DOHH2 (cell line): ENCODE measurements at regions not wholly inside any gene's neighbourhood (a gene's known extent, or its start where the extent isn't known, plus 50 kb on each side); places are given as distances from the start of the nearest gene placed in this dataset.

ENCODE experiments used
- H3F3A ChIP-seq: fragments of 200-600 bp; sonication (generic), shearing (Covaris generic); 2 replicates; pipeline ENCODE4 v1.6.0; 2016; ENCODE audit warnings: antibody characterized with exemption, mild to moderate bottlenecking; ENCODE audit not compliant: control insufficient read depth, insufficient read depth
- H3K27ac ChIP-seq: fragments of 200-600 bp; sonication (generic); 2 replicates; pipeline ENCODE4 v1.5.1; 2014; ENCODE audit warnings: low read depth, mild to moderate bottlenecking, low read length, moderate library complexity
- H3K27me3 ChIP-seq: fragments of 200-600 bp; sonication (generic); 2 replicates; pipeline ENCODE4 v1.6.1; 2014; ENCODE audit warnings: mild to moderate bottlenecking, low read length, mixed read lengths; ENCODE audit not compliant: control insufficient read depth
- H3K36me3 ChIP-seq: fragments of 200-600 bp; sonication (generic); 2 replicates; pipeline ENCODE4 v1.6.1; 2014; ENCODE audit warnings: mild to moderate bottlenecking, low read length, moderate library complexity, mixed read lengths; ENCODE audit not compliant: control insufficient read depth
- H3K4me1 ChIP-seq: fragments of 200-600 bp; sonication (generic); 2 replicates; pipeline ENCODE4 v1.6.1; 2014; ENCODE audit warnings: mild to moderate bottlenecking, low read length, mixed read lengths; ENCODE audit not compliant: control insufficient read depth
- H3K4me2 ChIP-seq: fragments of 200-600 bp; sonication (generic); 2 replicates; pipeline ENCODE4 v1.6.0; 2014; ENCODE audit warnings: mild to moderate bottlenecking, low read length, moderate library complexity
- H3K4me3 ChIP-seq: fragments of 200-600 bp; sonication (generic); 2 replicates; pipeline ENCODE4 v1.5.1; 2014; ENCODE audit warnings: mild to moderate bottlenecking, low read length, mixed read lengths
- H3K79me2 ChIP-seq: fragments of 200-600 bp; sonication (generic); 2 replicates; pipeline ENCODE4 v1.6.1; 2014; ENCODE audit warnings: mild to moderate bottlenecking, low read length, mixed read lengths; ENCODE audit not compliant: control insufficient read depth
- H3K9me2 ChIP-seq: fragments of 200-600 bp; sonication (generic); replicated peaks from 2 replicates; pipeline ENCODE4 v1.6.1; 2014; ENCODE audit warnings: mild to moderate bottlenecking, low read length, mixed read lengths; ENCODE audit not compliant: control insufficient read depth
- H3K9me3 ChIP-seq: fragments of 200-600 bp; sonication (generic); 2 replicates; pipeline ENCODE4 v1.6.1; 2014; ENCODE audit warnings: antibody characterized with exemption, low read length, mixed read lengths; ENCODE audit not compliant: control insufficient read depth, insufficient read depth
- H4K20me1 ChIP-seq: fragments of 200-600 bp; sonication (generic); 2 replicates; pipeline ENCODE4 v1.6.0; 2014; ENCODE audit warnings: low read depth, mild to moderate bottlenecking, antibody characterized with exemption, low read length, moderate library complexity; ENCODE audit not compliant: control insufficient read depth, insufficient read depth
- CTCF ChIP-seq: fragments of 200-600 bp; sonication (generic); IDR thresholded peaks from one replicate; pipeline ENCODE4 v1.5.1; 2014; ENCODE audit warnings: antibody characterized with exemption, mild to moderate bottlenecking, low read depth, low read length; ENCODE audit not compliant: poor library complexity, severe bottlenecking
- EZH2phosphoT487 ChIP-seq: fragments of 200-600 bp; sonication (generic); IDR thresholded peaks from 2 replicates; pipeline ENCODE4 v1.6.1; 2017; ENCODE audit warnings: borderline replicate concordance, mild to moderate bottlenecking, antibody characterized with exemption, low read length, moderate library complexity, mixed read lengths

DNA sequence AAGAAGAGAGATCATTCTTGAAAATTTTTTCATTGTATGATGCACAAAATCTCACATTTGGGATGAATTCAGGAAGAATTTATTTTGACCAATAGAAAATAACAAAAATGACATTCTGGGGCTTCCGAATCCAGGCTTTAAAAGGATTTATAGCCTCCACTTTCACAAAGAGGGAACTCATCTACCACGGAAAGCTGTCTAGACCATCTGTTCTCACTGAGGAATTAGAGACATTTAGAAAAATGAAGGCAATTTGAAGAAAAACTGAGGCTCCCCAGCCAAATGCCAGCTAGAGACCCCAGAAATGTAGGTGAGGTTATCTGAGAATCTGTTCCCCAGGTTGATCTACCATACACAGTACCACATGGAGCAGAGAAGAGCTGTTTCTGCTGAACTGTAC is 464.3 kb downstream of the TMA16 start:
- Histone ChIP-seq H3K4me3 (no peak overlapping the region), H3K4me1 (no peaks in the 10 kb centered on the region), H3K9me3 (no peaks in the 10 kb centered on the region), H3K9me2 (no peaks in the 10 kb centered on the region), H4K20me1 (no peaks in the 10 kb centered on the region), H3K27ac (no peak overlapping the region), H3K4me2 (no peak overlapping the region), H3K79me2 (no peaks in the 10 kb centered on the region), H3K27me3 (no peaks in the 10 kb centered on the region), H3F3A (no peaks in the 10 kb centered on the region), H3K36me3 (no peaks in the 10 kb centered on the region)
- no peak for TF ChIP-seq EZH2phosphoT487
- TF ChIP-seq CTCF, result no peak

DNA sequence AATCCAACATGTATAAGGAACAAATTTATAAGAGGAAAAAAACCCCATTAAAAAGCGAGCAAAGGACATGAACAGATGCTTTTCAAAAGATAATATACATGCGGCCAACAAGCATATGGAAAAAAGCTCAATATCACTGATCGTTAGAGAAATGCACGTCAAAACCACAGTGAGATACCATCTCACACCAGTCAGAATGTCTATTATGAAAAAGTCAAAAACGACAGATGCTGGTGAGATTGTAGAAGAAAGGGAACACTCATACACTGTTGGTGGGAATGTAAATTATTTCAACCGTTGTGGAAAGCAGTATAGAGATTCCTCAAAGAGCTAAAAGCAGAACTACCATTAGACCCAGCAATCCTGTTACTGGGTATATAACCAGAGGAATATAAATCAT is 465.4 kb downstream of the TMA16 start:
- Histone ChIP-seq H4K20me1 (no peaks in the 10 kb centered on the region), H3K4me3 (no peak overlapping the region), H3F3A (no peaks in the 10 kb centered on the region), H3K79me2 (no peaks in the 10 kb centered on the region), H3K9me3 (no peaks in the 10 kb centered on the region), H3K27ac (no peak overlapping the region), H3K4me2 (no peak overlapping the region), H3K36me3 (no peaks in the 10 kb centered on the region), H3K27me3 (no peaks in the 10 kb centered on the region), H3K4me1 (no peaks in the 10 kb centered on the region), H3K9me2 (no peaks in the 10 kb centered on the region)
- TF ChIP-seq EZH2phosphoT487 (no peak), CTCF (no peak)

DNA sequence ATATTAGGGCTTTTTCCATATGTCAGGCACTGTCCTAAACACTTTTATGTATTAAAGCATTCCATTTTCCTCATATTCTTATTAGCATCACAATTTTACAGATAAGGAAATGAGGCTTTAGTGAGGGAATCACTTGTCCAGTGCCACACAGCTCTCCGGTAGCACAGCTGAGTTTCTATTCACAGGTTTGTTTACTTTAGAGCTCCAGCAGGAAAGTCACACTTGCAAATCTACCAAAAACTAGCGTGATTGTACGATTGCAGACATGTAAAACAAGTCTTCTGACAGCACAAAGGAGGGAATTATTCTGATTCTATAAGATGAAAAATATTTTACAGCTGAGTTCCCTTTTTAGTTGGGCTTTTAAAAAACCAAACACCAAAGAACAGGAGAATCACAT is 472.1 kb downstream of the TMA16 start:
- Histone ChIP-seq H3K27ac (no peak overlapping the region), H3F3A (no peaks in the 10 kb centered on the region), H3K4me3 (no peak overlapping the region), H3K79me2 (no peaks in the 10 kb centered on the region), H3K9me3 (no peaks in the 10 kb centered on the region), H3K4me2 (peak overlapping the region; percentile 27; the same call in 1 of the 2 replicates), H3K9me2 (no peaks in the 10 kb centered on the region), H4K20me1 (no peaks in the 10 kb centered on the region), H3K27me3 (no peaks in the 10 kb centered on the region), H3K36me3 (no peaks in the 10 kb centered on the region), H3K4me1 (peaks cover 9% of the 10 kb centered on the region)
- TF ChIP-seq EZH2phosphoT487, result no peak
- TF ChIP-seq CTCF, result no peak

- TF ChIP-seq CTCF (no peak), EZH2phosphoT487 (no peak)
- Histone ChIP-seq H3K27ac (no peak overlapping the region), H3K4me2 (peak overlapping the region; percentile 27), H3F3A (no peaks in the 10 kb centered on the region), H3K27me3 (no peaks in the 10 kb centered on the region), H3K79me2 (no peaks in the 10 kb centered on the region), H4K20me1 (no peaks in the 10 kb centered on the region), H3K9me2 (no peaks in the 10 kb centered on the region), H3K4me3 (peak overlapping the region; percentile 10; the same call in 1 of the 2 replicates), H3K4me1 (peaks cover 9% of the 10 kb centered on the region), H3K9me3 (no peaks in the 10 kb centered on the region), H3K36me3 (no peaks in the 10 kb centered on the region)
These were observed 472.8 kb downstream of the TMA16 start for GRCh38 chr4:163967263-163967662.
